ENCODE measurements at regions not wholly inside any gene's neighbourhood (a gene's known extent, or its start where the extent isn't known, plus 50 kb on each side); places are given as distances from the start of the nearest gene placed in this dataset.
"Not testable (repeated sequence)": the region's sequence is repeated elsewhere in the genome, so short reads cannot be mapped to it uniquely, and the experiment has no call there.

DNA sequence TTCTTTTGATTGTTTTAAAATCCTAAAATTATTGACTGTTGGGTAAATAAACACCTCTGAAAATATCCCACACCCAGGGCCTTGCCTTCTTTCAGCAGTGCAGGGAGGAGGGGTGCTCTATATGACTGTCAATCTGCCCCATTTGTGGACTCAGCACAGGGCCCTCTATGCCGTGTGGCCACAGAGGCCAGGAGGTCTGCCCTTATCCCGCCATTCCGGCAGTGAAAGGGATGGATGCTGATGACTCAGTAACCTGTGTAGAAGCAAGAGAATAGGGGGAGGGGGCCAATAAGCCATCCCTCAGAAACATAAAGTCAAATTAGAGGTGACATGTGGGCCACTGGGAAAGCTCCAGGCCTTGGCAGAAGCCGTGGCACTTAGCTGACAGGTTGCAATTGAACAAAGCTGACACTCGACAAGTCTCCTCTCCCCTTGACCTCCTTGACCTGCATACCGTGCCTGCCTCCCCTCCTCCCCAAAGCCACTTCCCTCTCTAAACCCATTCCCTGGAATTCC lies 281.4 kb upstream of the DYNLRB2 start:
- H3K27me3 ChIP-seq = no peaks in the 10 kb centered on the region
- ATAC-seq (no peak), DNase-seq (no peak)
- H3K9me3 ChIP-seq = no peaks in the 10 kb centered on the region
- H3K4me3 ChIP-seq = no peak overlapping the region
- TF ChIP-seq, protein P1, sequence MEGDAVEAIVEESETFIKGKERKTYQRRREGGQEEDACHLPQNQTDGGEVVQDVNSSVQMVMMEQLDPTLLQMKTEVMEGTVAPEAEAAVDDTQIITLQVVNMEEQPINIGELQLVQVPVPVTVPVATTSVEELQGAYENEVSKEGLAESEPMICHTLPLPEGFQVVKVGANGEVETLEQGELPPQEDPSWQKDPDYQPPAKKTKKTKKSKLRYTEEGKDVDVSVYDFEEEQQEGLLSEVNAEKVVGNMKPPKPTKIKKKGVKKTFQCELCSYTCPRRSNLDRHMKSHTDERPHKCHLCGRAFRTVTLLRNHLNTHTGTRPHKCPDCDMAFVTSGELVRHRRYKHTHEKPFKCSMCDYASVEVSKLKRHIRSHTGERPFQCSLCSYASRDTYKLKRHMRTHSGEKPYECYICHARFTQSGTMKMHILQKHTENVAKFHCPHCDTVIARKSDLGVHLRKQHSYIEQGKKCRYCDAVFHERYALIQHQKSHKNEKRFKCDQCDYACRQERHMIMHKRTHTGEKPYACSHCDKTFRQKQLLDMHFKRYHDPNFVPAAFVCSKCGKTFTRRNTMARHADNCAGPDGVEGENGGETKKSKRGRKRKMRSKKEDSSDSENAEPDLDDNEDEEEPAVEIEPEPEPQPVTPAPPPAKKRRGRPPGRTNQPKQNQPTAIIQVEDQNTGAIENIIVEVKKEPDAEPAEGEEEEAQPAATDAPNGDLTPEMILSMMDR (IDR thresholded peaks at IDR 0.05) = no peak
- H3K4me1 ChIP-seq = no peaks in the 10 kb centered on the region
- no peak overlapping the region for H3K27ac ChIP-seq
- intact Hi-C loops (cut with DNase I) = no loop called here
- no peaks in the 10 kb centered on the region for H3K36me3 ChIP-seq

DNA sequence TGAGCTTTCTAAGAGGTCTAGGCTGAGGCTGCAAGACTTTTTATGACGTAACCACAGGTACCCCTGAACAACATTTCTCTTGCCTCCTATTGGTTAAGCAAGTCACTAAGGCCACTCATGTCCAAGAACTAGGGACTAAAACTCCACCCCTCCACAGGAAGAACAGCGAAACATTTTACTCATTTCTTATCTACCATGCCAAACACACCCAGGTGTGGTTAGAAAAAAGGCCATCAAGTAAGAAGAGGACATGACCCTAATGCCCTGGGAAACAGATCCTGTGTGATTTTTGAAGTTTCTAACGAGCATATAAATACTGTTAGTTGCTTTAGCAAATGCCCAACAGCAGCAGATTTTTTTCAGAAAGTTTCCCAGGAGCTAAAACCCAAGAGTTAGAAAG lies 282.4 kb upstream of the DYNLRB2 start:
- intact Hi-C loops (cut with DNase I) = no loop called here
- ATAC-seq (no peak), DNase-seq (no peak)
- no peaks in the 10 kb centered on the region for H3K9me3 ChIP-seq
- no peak overlapping the region for H3K4me3 ChIP-seq
- TF ChIP-seq, protein P1 (IDR thresholded peaks at IDR 0.05) = no peak
- no peak overlapping the region for H3K27ac ChIP-seq
- no peaks in the 10 kb centered on the region for H3K36me3 ChIP-seq
- H3K27me3 ChIP-seq = no peaks in the 10 kb centered on the region
- H3K4me1 ChIP-seq = no peaks in the 10 kb centered on the region

DNA sequence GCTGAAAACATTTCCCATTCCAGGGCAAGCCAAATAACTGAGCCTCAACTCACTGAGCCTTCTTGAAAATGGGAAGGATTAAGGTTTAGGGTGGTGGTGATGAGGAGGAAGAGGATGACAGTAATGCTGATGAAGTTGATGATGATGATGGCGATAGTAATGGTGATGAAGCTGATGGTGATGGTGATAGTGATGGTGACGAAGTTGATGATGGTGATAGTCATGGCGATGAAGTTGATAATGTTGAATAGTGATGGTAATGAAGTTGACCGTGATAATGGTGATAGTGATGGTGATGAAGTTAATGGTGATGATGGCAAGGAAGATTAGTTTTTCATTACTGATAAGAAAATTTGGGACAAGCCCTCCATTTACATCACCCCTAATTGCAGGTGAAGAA lies 285.8 kb upstream of the DYNLRB2 start:
- Histone ChIP-seq H3K27ac (no peak overlapping the region), H3K36me3 (no peaks in the 10 kb centered on the region), H3K9me3 (no peaks in the 10 kb centered on the region), H3K4me3 (no peak overlapping the region), H3K27me3 (no peaks in the 10 kb centered on the region), H3K4me1 (no peaks in the 10 kb centered on the region)
- intact Hi-C loops (cut with DNase I) = no loop called here
- ATAC-seq (no peak), DNase-seq (no peak)
- TF ChIP-seq, protein P1 (IDR thresholded peaks at IDR 0.05) = no peak

DNA sequence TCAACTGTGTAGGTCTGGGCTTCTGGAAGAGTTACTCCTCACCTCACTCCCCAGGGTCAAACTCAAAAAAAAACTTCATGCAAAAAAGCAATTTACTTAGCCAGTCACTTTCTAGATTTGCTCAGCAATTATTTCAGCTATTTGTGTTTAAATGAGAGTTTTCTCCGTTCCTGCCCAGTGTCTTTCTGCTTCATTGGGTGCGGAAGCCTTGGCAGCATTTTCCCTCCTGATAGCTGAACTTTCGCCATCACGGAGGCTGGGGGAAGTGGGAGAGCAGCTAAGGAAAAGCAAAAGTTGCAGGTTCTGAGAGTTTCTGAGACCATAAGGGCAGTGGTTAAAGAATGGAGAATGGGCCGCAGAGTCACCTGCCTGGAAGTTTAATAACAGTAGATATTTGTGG lies 287.1 kb upstream of the DYNLRB2 start:
- Histone ChIP-seq H3K27ac (no peak overlapping the region), H3K4me1 (no peaks in the 10 kb centered on the region), H3K4me3 (no peak overlapping the region), H3K36me3 (no peaks in the 10 kb centered on the region), H3K9me3 (no peaks in the 10 kb centered on the region), H3K27me3 (no peaks in the 10 kb centered on the region)
- DNase-seq (no peak), ATAC-seq (no peak)
- intact Hi-C loops (cut with DNase I) = no loop called here
- TF ChIP-seq, protein P1 (IDR thresholded peaks at IDR 0.05) = no peak

DNA sequence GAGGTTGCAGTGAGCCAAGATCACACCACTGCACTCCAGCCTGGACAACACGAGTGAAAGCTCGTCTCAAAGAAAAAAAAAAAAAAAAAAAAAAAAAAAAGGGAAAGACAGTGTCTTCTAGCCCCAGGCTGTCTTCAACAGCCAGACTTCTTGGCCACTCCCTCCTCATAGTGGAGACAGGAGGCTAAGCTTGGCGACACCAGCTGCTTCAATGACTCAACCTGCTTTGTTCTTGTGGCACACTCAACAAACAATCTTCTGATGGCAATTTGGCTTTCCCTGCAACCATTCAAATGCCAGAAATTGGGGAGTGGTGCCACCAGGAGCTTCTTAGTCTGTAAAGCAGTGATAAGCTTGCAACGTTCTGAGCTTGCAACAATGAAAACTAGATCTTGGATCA lies 290.4 kb upstream of the DYNLRB2 start:
- no peak for ATAC-seq
- no peak overlapping the region for H3K4me3 ChIP-seq
- no peaks in the 10 kb centered on the region for H3K4me1 ChIP-seq
- H3K27ac ChIP-seq = no peak overlapping the region
- H3K27me3 ChIP-seq = no peaks in the 10 kb centered on the region
- no peak for DNase-seq
- TF ChIP-seq, protein P1 (IDR thresholded peaks at IDR 0.05) = no peak
- intact Hi-C loops (cut with DNase I) = no loop called here
- no peaks in the 10 kb centered on the region for H3K36me3 ChIP-seq
- H3K9me3 ChIP-seq = no peaks in the 10 kb centered on the region

DNA sequence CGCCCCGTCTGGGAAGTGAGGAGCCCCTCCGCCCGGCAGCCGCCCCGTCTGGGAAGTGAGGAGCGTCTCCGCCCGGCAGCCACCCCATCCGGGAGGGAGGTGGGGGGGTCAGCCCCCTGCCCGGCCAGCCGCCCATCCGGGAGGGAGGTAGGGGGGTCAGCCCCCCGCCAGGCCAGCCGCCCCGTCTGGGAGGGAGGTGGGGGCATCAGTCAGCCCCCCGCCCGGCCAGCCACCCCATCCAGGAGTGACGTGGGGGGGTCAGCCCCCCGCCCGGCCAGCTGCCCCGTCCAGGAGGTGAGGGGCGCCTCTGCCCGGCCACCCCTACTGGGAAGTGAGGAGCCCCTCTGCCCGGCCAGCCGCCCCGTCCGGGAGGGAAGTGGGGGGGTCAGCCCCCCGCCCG lies 297.5 kb upstream of the DYNLRB2 start:
- ATAC-seq; H3K27ac ChIP-seq; H3K36me3 ChIP-seq; H3K27me3 ChIP-seq; intact Hi-C loops (cut with DNase I); DNase-seq; H3K4me3 ChIP-seq; H3K9me3 ChIP-seq; H3K4me1 ChIP-seq: not testable (repeated sequence)

DNA sequence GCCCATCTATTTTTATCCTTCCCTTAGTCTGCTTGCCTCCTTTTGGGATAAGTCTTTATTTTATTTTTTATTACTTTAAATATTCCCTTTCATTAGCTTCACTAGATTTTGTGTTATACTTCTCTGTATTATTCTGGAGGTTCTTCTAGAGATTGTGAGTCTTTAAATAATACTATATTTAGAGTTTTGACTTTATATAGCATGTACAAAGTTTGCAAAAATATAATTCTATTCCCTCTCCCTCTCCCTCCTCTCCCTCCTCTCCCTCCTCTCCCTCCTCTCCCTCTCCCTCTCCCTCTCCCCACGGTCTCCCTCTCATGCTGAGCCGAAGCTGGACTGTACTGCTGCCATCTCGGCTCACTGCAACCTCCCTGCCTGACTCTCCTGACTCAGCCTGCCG lies 298.5 kb upstream of the DYNLRB2 start:
- H3K36me3 ChIP-seq; H3K9me3 ChIP-seq; H3K4me3 ChIP-seq; ATAC-seq; H3K4me1 ChIP-seq; H3K27ac ChIP-seq; DNase-seq; H3K27me3 ChIP-seq; intact Hi-C loops (cut with DNase I): not testable (repeated sequence)

Measured in upper lobe of right lung (tissue), 1 donor.